ENCODE measurements at regions not wholly inside any gene's neighbourhood (a gene's known extent, or its start where the extent isn't known, plus 50 kb on each side); places are given as distances from the start of the nearest gene placed in this dataset.

- TF ChIP-seq, protein P1, sequence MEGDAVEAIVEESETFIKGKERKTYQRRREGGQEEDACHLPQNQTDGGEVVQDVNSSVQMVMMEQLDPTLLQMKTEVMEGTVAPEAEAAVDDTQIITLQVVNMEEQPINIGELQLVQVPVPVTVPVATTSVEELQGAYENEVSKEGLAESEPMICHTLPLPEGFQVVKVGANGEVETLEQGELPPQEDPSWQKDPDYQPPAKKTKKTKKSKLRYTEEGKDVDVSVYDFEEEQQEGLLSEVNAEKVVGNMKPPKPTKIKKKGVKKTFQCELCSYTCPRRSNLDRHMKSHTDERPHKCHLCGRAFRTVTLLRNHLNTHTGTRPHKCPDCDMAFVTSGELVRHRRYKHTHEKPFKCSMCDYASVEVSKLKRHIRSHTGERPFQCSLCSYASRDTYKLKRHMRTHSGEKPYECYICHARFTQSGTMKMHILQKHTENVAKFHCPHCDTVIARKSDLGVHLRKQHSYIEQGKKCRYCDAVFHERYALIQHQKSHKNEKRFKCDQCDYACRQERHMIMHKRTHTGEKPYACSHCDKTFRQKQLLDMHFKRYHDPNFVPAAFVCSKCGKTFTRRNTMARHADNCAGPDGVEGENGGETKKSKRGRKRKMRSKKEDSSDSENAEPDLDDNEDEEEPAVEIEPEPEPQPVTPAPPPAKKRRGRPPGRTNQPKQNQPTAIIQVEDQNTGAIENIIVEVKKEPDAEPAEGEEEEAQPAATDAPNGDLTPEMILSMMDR (IDR thresholded peaks at IDR 0.05) = no peak
- TF ChIP-seq POLR2AphosphoS5 (IDR thresholded peaks at IDR 0.05) (no peak), POLR2A (IDR thresholded peaks at IDR 0.05) (no peak)
These were observed 105.5 kb downstream of the TNFSF13B start for GRCh38 chr13:108375034-108375433.
